ENCODE measurements at regions not wholly inside any gene's neighbourhood (a gene's known extent, or its start where the extent isn't known, plus 50 kb on each side); places are given as distances from the start of the nearest gene placed in this dataset.
"Not testable (repeated sequence)": the region's sequence is repeated elsewhere in the genome, so short reads cannot be mapped to it uniquely, and the experiment has no call there.

- H3K9me3 ChIP-seq (ENCODE audit: control insufficient read depth, insufficient read depth, low read depth, low read length) = no peaks in the 10 kb centered on the region
- H3K4me3 ChIP-seq (ENCODE audit: low read depth, low read length) = no peak overlapping the region
- no peak overlapping the region for H3K9ac ChIP-seq (ENCODE audit: low read length)
- no peaks in the 10 kb centered on the region for H3K4me1 ChIP-seq (ENCODE audit: control insufficient read depth, insufficient read depth, low read length)
- H3K27me3 ChIP-seq (ENCODE audit: control insufficient read depth, insufficient read depth, low read length) = no peaks in the 10 kb centered on the region
- H3K27ac ChIP-seq (ENCODE audit: low read depth, low read length) = no peak overlapping the region
- no peaks in the 10 kb centered on the region for H3K36me3 ChIP-seq (ENCODE audit: control insufficient read depth, insufficient read depth, low read length)
These were observed 458.5 kb downstream of the RBFOX1 start for GRCh38 chr16:7791028-7791590.

DNA sequence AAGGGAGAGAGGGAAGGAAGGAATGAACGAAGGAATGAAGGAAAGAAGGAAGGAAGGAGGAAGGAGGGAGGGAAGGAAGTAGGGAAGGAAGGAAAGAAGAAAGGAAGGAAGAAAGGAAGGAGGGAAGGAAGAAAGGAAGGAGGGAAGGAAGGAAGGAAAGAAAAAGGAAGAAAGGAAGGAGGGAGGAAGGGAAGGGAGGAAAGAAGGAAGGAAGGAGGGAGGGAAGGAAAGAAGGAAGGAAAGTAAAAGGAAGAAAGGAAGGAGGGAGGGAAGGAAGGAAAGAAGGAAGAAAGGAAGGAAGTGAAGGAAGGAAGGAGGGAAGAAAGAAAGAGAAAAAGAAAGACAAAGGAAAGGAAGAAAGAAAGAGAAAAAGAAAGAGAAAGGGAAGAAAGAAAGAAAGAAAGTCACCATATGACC is 442.4 kb downstream of the RBFOX1 start:
- Histone ChIP-seq H3K4me3 (ENCODE audit: low read depth, low read length) (no peak overlapping the region), H3K36me3 (ENCODE audit: control insufficient read depth, insufficient read depth, low read length) (no peaks in the 10 kb centered on the region), H3K27ac (ENCODE audit: low read depth, low read length) (no peak overlapping the region), H3K9me3 (ENCODE audit: control insufficient read depth, insufficient read depth, low read depth, low read length) (no peaks in the 10 kb centered on the region), H3K27me3 (ENCODE audit: control insufficient read depth, insufficient read depth, low read length) (no peaks in the 10 kb centered on the region), H3K9ac (ENCODE audit: low read length) (no peak overlapping the region), H3K4me1 (ENCODE audit: control insufficient read depth, insufficient read depth, low read length) (peaks cover 3% of the 10 kb centered on the region; the same call in 1 of the 2 replicates)

GRCh38 chr16:7772722-7773121 is 440.1 kb downstream of the RBFOX1 start:
- Histone ChIP-seq H3K27ac (ENCODE audit: low read depth, low read length) (no peak overlapping the region), H3K36me3 (ENCODE audit: control insufficient read depth, insufficient read depth, low read length) (no peaks in the 10 kb centered on the region), H3K9me3 (ENCODE audit: control insufficient read depth, insufficient read depth, low read depth, low read length) (no peaks in the 10 kb centered on the region), H3K4me3 (ENCODE audit: low read depth, low read length) (no peak overlapping the region), H3K27me3 (ENCODE audit: control insufficient read depth, insufficient read depth, low read length) (no peaks in the 10 kb centered on the region), H3K9ac (ENCODE audit: low read length) (no peak overlapping the region), H3K4me1 (ENCODE audit: control insufficient read depth, insufficient read depth, low read length) (peaks cover 3% of the 10 kb centered on the region; the same call in 1 of the 2 replicates)

GRCh38 chr16:7769091-7769490 is 436.4 kb downstream of the RBFOX1 start:
- H3K36me3 ChIP-seq (ENCODE audit: control insufficient read depth, insufficient read depth, low read length); H3K9ac ChIP-seq (ENCODE audit: low read length); H3K4me3 ChIP-seq (ENCODE audit: low read depth, low read length); H3K27ac ChIP-seq (ENCODE audit: low read depth, low read length); H3K9me3 ChIP-seq (ENCODE audit: control insufficient read depth, insufficient read depth, low read depth, low read length); H3K27me3 ChIP-seq (ENCODE audit: control insufficient read depth, insufficient read depth, low read length): not testable (repeated sequence)
- H3K4me1 ChIP-seq (ENCODE audit: control insufficient read depth, insufficient read depth, low read length) = peaks cover 29% of the 10 kb centered on the region

GRCh38 chr16:7765079-7765550 is 432.5 kb downstream of the RBFOX1 start:
- H3K27me3 ChIP-seq (ENCODE audit: control insufficient read depth, insufficient read depth, low read length) = no peaks in the 10 kb centered on the region; the same call in 1 of the 2 replicates

DNA sequence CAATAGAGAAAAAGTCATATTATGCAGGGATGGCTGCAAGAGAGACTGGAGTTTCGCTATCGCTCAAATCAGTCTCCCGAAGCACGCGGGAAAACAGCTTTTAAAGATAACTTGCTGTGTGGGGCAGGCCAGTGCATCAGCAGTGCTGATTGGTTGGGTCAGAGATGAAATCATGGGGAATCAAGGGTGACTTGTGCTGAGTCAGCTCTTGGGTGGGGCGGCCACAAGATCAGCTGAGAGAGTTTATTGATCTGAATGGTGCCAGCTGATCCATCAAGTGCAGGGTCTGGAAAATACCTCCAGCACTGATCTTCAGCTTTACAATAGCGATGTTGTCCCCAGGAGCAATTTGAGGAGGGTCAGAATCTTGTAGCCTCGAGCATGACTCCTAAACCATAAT is 430.5 kb downstream of the RBFOX1 start:
- H3K9me3 ChIP-seq (ENCODE audit: control insufficient read depth, insufficient read depth, low read depth, low read length) = no peaks in the 10 kb centered on the region
- H3K4me3 ChIP-seq (ENCODE audit: low read depth, low read length) = no peak overlapping the region
- peaks cover 53% of the 10 kb centered on the region for H3K4me1 ChIP-seq (ENCODE audit: control insufficient read depth, insufficient read depth, low read length)
- H3K36me3 ChIP-seq (ENCODE audit: control insufficient read depth, insufficient read depth, low read length) = no peaks in the 10 kb centered on the region
- H3K27ac ChIP-seq (ENCODE audit: low read depth, low read length) = no peak overlapping the region
- no peak overlapping the region for H3K9ac ChIP-seq (ENCODE audit: low read length)
- H3K27me3 ChIP-seq (ENCODE audit: control insufficient read depth, insufficient read depth, low read length) = no peaks in the 10 kb centered on the region; the same call in 1 of the 2 replicates

More at GRCh38 chr16:7765079-7765550, 432.5 kb downstream of the RBFOX1 start:
- H3K9ac ChIP-seq (ENCODE audit: low read length) = no peak overlapping the region
- peaks cover 53% of the 10 kb centered on the region for H3K4me1 ChIP-seq (ENCODE audit: control insufficient read depth, insufficient read depth, low read length)
- peak overlapping the region; percentile 66 for H3K27ac ChIP-seq (ENCODE audit: low read depth, low read length)
- no peaks in the 10 kb centered on the region for H3K36me3 ChIP-seq (ENCODE audit: control insufficient read depth, insufficient read depth, low read length)
- no peaks in the 10 kb centered on the region for H3K9me3 ChIP-seq (ENCODE audit: control insufficient read depth, insufficient read depth, low read depth, low read length)
- peak overlapping the region; percentile 4; the same call in 1 of the 2 replicates for H3K4me3 ChIP-seq (ENCODE audit: low read depth, low read length)

Measured in HUES6 (cell line).